Gastrocnemius medialis (tissue), 4 donors: ENCODE measurements at regions not wholly inside any gene's neighbourhood (a gene's known extent, or its start where the extent isn't known, plus 50 kb on each side); places are given as distances from the start of the nearest gene placed in this dataset.

Experiments used
- ATAC-seq, 2 donors: fragments of 150-250 bp; one replicate each; pipeline ENCODE4 v1.9.1; 2016
- DNase-seq, 2 donors: peaks; one replicate each; pipeline ENCODE4 v3.0.0-alpha.2; 2019
- H3K27ac ChIP-seq, 4 donors: fragments of 200-600 bp; sonication (generic); 1 replicate in 1 of 4; 2 replicates in 3 of 4; pipeline ENCODE4 v1.5.1; 2016 to 2018; ENCODE audit warnings: mild to moderate bottlenecking in 2 of 4, moderate library complexity in 1 of 4
- H3K27me3 ChIP-seq, 3 donors: fragments of 200-600 bp; sonication (generic) in 2 of 3; 1 replicate in 1 of 3; 2 replicates in 2 of 3; pipeline versions ENCODE4 v1.5.1 to v1.6.0; 2016 to 2019; ENCODE audit warnings: mild to moderate bottlenecking in 1 of 3, moderate library complexity in 1 of 3
- H3K36me3 ChIP-seq, 2 donors: fragments of 200-600 bp; sonication (generic) in 1 of 2; one replicate each; pipeline ENCODE4 v1.5.1; 2017 to 2018
- H3K4me1 ChIP-seq, 2 donors: fragments of 200-600 bp; sonication (generic) in 1 of 2; one replicate each; pipeline ENCODE4 v1.5.1; 2016 to 2017; ENCODE audit warnings: mild to moderate bottlenecking in 2 of 2
- H3K4me3 ChIP-seq, 4 donors: fragments of 200-600 bp; sonication (generic) in 3 of 4; 1 replicate in 1 of 4; 2 replicates in 3 of 4; pipeline ENCODE4 v1.5.1; 2016 to 2019; ENCODE audit warnings: mild to moderate bottlenecking in 2 of 4
- H3K9me3 ChIP-seq, 3 donors: fragments of 200-600 bp; sonication (generic) in 2 of 3; 1 replicate in 1 of 3; 2 replicates in 2 of 3; pipeline ENCODE4 v1.5.1; 2016 to 2019
- CTCF ChIP-seq, 5 experiments: fragments of 450-650 bp in 3 of 5; fragments of 200-600 bp in 2 of 5; sonication (generic) in 2 of 5; IDR thresholded peaks in 4 of 5; conservative IDR thresholded peaks in 1 of 5; 1 replicate in 4 of 5; 2 replicates in 1 of 5; pipeline ENCODE4 v1.5.1; 2016 to 2019; ENCODE audit warnings: antibody characterized with exemption in 5 of 5, mild to moderate bottlenecking in 3 of 5, moderate library complexity in 3 of 5
- POLR2A ChIP-seq, 2 donors: fragments of 450-650 bp; IDR thresholded peaks; one replicate each; pipeline ENCODE4 v1.6.1; 2017; ENCODE audit warnings: antibody characterized with exemption in 2 of 2, mild to moderate bottlenecking in 2 of 2, moderate library complexity in 2 of 2
- in situ Hi-C, 4 donors: fragments of 200-750 bp; cut with MboI; loops; one replicate each; pipeline versions ENCODE4 v1.15.0 to v1.8.0; 2017; ENCODE audit warnings: low sequenced_read_pairs in 4 of 4
- intact Hi-C: fragments of 100-400 bp; cut with DNase I; formaldehyde crosslinking; loops from one replicate; pipeline ENCODE4 v1.15.1; 2023; ENCODE audit warnings: low total_unique reads

GRCh38 chr12:28606967-28607557, 416.8 kb downstream of the CCDC91 start:
- Histone ChIP-seq H3K27ac (no peak overlapping the region), H3K36me3 (no peaks in the 10 kb centered on the region), H3K9me3 (no peaks in the 10 kb centered on the region), H3K4me3 (no peak overlapping the region), H3K4me1 (no peaks in the 10 kb centered on the region), H3K27me3 (no peaks in the 10 kb centered on the region)
- intact Hi-C loops = no loop called here
- DNase-seq (no peak), ATAC-seq (no peak)
- in situ Hi-C loops = no loop called here
- TF ChIP-seq CTCF (IDR thresholded peaks at IDR 0.05 in 4 of 5, conservative IDR thresholded peaks at IDR 0.05 in 1 of 5) = no peak
- no peak for TF ChIP-seq POLR2A (IDR thresholded peaks at IDR 0.05)

- Histone ChIP-seq H3K9me3 (no peaks in the 10 kb centered on the region), H3K27me3 (no peaks in the 10 kb centered on the region), H3K36me3 (no peaks in the 10 kb centered on the region), H3K27ac (no peak overlapping the region), H3K4me1 (no peaks in the 10 kb centered on the region), H3K4me3 (no peak overlapping the region)
- in situ Hi-C loops (no loop called here), intact Hi-C loops (no loop called here)
- TF ChIP-seq POLR2A (IDR thresholded peaks at IDR 0.05) (no peak), CTCF (IDR thresholded peaks at IDR 0.05 in 4 of 5, conservative IDR thresholded peaks at IDR 0.05 in 1 of 5) (no peak)
- ATAC-seq (no peak), DNase-seq (no peak)
Observed at GRCh38 chr12:28610401-28611114, 420.3 kb downstream of the CCDC91 start.

GRCh38 chr12:28611115-28611435, 420.8 kb downstream of the CCDC91 start:
- Histone ChIP-seq H3K4me3 (no peak overlapping the region), H3K9me3 (no peaks in the 10 kb centered on the region), H3K27me3 (no peaks in the 10 kb centered on the region), H3K27ac (no peak overlapping the region), H3K4me1 (no peaks in the 10 kb centered on the region), H3K36me3 (no peaks in the 10 kb centered on the region)
- DNase-seq (no peak), ATAC-seq (no peak)
- in situ Hi-C loops (no loop called here), intact Hi-C loops (no loop called here)
- no peak for TF ChIP-seq CTCF (IDR thresholded peaks at IDR 0.05 in 4 of 5, conservative IDR thresholded peaks at IDR 0.05 in 1 of 5)
- TF ChIP-seq POLR2A (IDR thresholded peaks at IDR 0.05) = no peak

- in situ Hi-C loops = no loop called here
- no peak for TF ChIP-seq POLR2A (IDR thresholded peaks at IDR 0.05)
- TF ChIP-seq CTCF (IDR thresholded peaks at IDR 0.05 in 4 of 5, conservative IDR thresholded peaks at IDR 0.05 in 1 of 5) = no peak
- Histone ChIP-seq H3K27me3 (no peaks in the 10 kb centered on the region), H3K4me1 (no peaks in the 10 kb centered on the region), H3K9me3 (no peaks in the 10 kb centered on the region), H3K27ac (no peak overlapping the region), H3K36me3 (no peaks in the 10 kb centered on the region), H3K4me3 (no peak overlapping the region)
- ATAC-seq (no peak), DNase-seq (no peak)
- intact Hi-C loops = no loop called here
Observed at GRCh38 chr12:28611449-28611848, 421.2 kb downstream of the CCDC91 start.

- in situ Hi-C loops (no loop called here), intact Hi-C loops (no loop called here)
- Histone ChIP-seq H3K4me1 (no peaks in the 10 kb centered on the region), H3K27me3 (no peaks in the 10 kb centered on the region), H3K36me3 (no peaks in the 10 kb centered on the region), H3K4me3 (no peak overlapping the region), H3K9me3 (no peaks in the 10 kb centered on the region), H3K27ac (no peak overlapping the region)
- ATAC-seq (no peak), DNase-seq (no peak)
- TF ChIP-seq CTCF (IDR thresholded peaks at IDR 0.05 in 4 of 5, conservative IDR thresholded peaks at IDR 0.05 in 1 of 5) (no peak), POLR2A (IDR thresholded peaks at IDR 0.05) (no peak)
Observed at GRCh38 chr12:28618171-28618570, 427.9 kb downstream of the CCDC91 start.
